ENCODE measurements at regions not wholly inside any gene's neighbourhood (a gene's known extent, or its start where the extent isn't known, plus 50 kb on each side); places are given as distances from the start of the nearest gene placed in this dataset.

GRCh38 chr2:207255565-207256470 lies 90.1 kb upstream of the KLF7 start:
- Histone ChIP-seq H3K4me1 (no peaks in the 10 kb centered on the region), H3K36me3 (no peaks in the 10 kb centered on the region), H3K4me3 (no peak overlapping the region), H3K27me3 (no peaks in the 10 kb centered on the region), H3K9me3 (no peaks in the 10 kb centered on the region), H3K9ac (ENCODE audit: low read depth in 2 of 2, low read length in 2 of 2) (no peak overlapping the region), H3K27ac (no peak overlapping the region)
- intact Hi-C loops (cut with DNase I), result no loop called here
- DNase-seq, result no peak
- TF ChIP-seq CTCF (IDR thresholded peaks at IDR 0.05), result no peak

- intact Hi-C loops (cut with DNase I), result no loop called here
- Histone ChIP-seq H3K9ac (ENCODE audit: low read depth in 2 of 2, low read length in 2 of 2) (no peak overlapping the region), H3K27ac (peak overlapping the region; percentile 44), H3K4me1 (no peaks in the 10 kb centered on the region), H3K9me3 (no peaks in the 10 kb centered on the region), H3K36me3 (no peaks in the 10 kb centered on the region), H3K27me3 (no peaks in the 10 kb centered on the region), H3K4me3 (no peak overlapping the region)
- TF ChIP-seq CTCF (IDR thresholded peaks at IDR 0.05), result no peak
- DNase-seq, result no peak
These were observed 90.9 kb upstream of the KLF7 start for GRCh38 chr2:207256476-207257207.

GRCh38 chr2:207257251-207258250 lies 91.8 kb upstream of the KLF7 start:
- Histone ChIP-seq H3K4me3 (no peak overlapping the region), H3K9me3 (no peaks in the 10 kb centered on the region), H3K27ac (peak overlapping the region; percentile 44), H3K4me1 (no peaks in the 10 kb centered on the region), H3K27me3 (no peaks in the 10 kb centered on the region), H3K36me3 (no peaks in the 10 kb centered on the region), H3K9ac (ENCODE audit: low read depth in 2 of 2, low read length in 2 of 2) (no peak overlapping the region)
- DNase-seq, result no peak
- intact Hi-C loops (cut with DNase I), result no loop called here
- TF ChIP-seq CTCF (IDR thresholded peaks at IDR 0.05), result no peak

GRCh38 chr2:207258263-207258991 lies 92.7 kb upstream of the KLF7 start:
- H3K4me3 ChIP-seq, result no peak overlapping the region
- no peaks in the 10 kb centered on the region for H3K9me3 ChIP-seq
- intact Hi-C loops (cut with DNase I), result no loop called here
- no peaks in the 10 kb centered on the region for H3K27me3 ChIP-seq
- DNase-seq, result peak; percentile 56
- no peak for TF ChIP-seq CTCF (IDR thresholded peaks at IDR 0.05)
- peak overlapping the region; percentile 38 for H3K27ac ChIP-seq
- no peak overlapping the region for H3K9ac ChIP-seq (ENCODE audit: low read depth in 2 of 2, low read length in 2 of 2)
- no peaks in the 10 kb centered on the region for H3K36me3 ChIP-seq
- H3K4me1 ChIP-seq, result no peaks in the 10 kb centered on the region
